GM21825 (cell line): ENCODE measurements at regions not wholly inside any gene's neighbourhood (a gene's known extent, or its start where the extent isn't known, plus 50 kb on each side); places are given as distances from the start of the nearest gene placed in this dataset.

Experiments used
- ATAC-seq: cut with Tn5 transposase; IDR thresholded peaks from one replicate; pipeline ENCODE4 v1.9.1; 2021; ENCODE audit warnings: mild to moderate bottlenecking, moderate library complexity; ENCODE audit not compliant: unreplicated experiment

- ATAC-seq: no peak
These were observed 237.1 kb downstream of the TTC32 start for GRCh38 chr2:19664646-19665045.

DNA sequence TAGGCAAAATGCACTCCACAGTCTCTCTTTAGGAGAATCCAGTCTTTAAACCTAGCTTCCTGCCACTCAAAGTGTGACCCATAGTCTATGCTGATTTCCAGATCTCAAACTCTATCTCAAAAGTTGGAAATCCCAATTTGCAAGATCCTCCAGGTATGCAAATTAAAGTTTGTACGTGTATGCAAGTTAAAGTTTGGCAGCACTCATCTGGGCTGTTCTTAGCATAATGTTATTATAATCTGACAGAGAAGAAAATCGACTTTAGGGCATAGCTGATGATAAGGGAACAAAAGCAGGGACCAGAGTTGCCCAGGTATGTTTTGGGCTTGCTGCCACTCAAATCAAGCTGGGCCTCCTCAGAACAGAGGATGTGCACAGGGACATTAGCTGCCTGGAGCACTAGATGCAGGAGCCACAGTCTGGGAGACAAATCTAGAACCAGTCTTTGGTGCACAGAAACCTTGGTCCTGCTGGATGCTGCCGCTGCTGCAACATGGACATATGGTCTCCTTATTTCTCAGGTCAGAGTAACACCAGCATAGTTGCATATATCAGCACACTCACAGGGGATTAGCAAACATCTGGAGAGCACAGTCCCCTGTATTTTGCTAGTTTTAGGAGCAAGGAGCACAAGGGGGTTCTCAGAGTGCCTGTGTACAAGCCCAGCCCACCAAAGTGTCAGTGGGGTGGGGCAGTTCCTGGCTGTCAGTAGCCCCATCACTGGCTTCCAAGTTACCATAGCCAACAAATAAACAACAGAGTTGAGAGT lies 242.6 kb downstream of the TTC32 start:
- ATAC-seq: no peak

GRCh38 chr2:19656011-19656410 lies 245.8 kb downstream of the TTC32 start:
- no peak for ATAC-seq

DNA sequence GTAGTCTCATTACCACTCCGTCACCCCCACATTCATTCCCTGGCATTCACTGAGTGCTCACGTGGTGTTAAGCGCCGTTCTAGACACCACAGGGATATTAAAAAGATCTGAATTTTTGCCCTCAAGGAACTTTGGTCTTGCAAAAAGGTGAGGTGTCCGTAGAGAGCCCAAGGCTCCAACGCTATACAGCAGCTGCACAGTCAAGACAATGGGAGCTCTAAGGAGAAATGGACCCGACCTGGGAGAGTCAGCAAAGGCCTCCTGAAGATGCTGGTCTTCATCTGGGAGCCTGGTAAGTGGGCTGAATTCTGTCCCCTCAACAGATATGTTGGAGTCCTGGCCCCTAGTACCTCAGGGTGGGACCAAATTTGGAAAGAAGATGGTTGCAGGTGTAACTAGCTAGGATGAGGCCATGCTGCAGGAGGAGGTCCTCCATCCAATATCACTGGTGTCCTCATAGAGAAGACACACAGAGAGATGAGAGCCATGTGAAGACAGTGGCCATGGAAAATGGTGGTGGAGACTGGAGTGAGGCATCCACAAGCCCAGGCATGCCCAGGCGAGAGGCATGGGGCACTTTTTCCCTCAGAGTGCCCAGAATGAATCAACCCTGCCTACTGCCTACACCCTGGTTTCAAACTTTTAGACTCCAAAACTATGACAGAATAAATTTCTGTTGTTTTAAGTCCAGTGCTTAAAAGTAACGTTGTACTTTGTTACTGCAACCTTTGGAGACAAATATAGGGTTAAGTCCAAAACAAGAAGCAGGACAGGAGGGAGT lies 247.3 kb downstream of the TTC32 start:
- no peak for ATAC-seq

DNA sequence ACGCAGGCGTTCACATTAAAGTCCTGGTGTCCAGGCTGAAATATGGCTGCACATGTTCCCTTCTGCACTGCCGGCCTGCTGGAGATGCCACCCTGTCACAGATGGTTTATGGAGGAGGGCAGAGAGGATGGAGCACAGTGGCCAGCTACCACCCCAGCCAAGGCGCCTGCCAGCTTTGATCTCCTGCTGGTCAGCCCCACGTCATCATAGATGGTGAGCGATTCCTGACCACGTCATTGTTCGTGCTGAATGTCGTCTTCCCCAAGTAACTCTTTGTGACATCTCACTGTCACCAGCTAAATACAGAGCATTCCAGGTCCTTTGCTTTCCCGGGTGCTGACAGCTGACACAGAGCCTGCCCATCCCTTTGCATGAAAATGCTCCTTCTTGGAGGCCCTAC lies 248.3 kb downstream of the TTC32 start:
- ATAC-seq: no peak

GRCh38 chr2:19652811-19653210 lies 249.0 kb downstream of the TTC32 start:
- ATAC-seq: no peak

DNA sequence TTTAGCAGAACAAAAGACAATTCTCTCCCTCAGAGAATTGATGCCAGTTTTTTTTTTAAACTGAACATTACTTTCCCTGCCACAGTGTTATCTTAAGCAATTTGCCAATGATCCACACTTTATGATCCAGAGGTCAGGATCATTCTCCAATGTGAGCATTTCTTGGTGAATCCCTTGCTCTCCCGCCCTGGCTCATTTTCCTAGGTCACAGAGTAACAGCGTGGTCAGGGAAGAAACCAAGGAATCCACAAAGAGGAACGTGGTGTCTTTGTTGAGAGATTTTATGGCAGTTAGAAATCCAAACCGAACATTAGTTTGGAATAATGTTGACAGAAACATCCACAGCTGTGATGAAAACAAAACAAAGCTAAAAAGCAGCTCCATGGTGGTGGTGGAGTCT lies 250.3 kb downstream of the TTC32 start:
- ATAC-seq: no peak

- no peak for ATAC-seq
These were observed 251.9 kb downstream of the TTC32 start for GRCh38 chr2:19649785-19650380.

DNA sequence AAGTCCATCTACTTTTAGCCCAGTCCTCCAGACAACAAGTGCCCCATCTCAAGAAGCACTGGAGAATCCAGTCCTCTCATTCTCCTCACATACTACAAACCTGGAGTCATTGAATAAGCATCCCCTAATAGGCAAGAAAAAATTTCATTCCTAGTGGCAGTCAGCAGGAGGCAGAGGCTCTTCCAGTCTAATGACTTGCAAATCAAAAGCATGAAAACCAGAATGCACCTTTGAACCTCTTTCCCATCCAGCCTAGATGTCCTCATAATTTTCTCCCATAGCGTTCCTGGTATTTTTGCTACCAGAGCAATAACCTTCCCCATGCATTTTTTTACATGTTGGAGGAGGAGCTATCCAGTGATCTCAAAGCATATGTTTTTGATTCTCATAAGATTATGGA lies 252.6 kb downstream of the TTC32 start:
- no peak for ATAC-seq

DNA sequence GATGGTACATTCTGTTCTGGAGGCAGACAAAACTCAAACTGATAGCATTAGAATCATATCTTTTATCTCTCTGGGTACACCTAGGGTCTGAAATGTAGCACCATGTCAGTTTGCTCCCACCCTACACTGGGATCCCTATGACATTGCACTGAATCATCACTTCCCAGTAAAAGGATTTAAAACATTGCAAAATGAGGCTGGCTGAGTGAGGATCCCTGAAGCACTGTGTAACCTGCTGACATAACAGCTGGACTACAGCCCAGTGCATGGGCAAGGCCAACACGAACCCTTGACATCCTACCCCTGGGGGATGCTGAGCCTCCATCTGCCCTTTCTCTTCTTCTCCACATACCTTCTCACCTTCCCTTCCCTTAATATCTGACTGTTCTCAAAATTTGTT lies 253.2 kb downstream of the TTC32 start:
- no peak for ATAC-seq

- ATAC-seq: no peak
These were observed 254.8 kb downstream of the TTC32 start for GRCh38 chr2:19646987-19647386.

DNA sequence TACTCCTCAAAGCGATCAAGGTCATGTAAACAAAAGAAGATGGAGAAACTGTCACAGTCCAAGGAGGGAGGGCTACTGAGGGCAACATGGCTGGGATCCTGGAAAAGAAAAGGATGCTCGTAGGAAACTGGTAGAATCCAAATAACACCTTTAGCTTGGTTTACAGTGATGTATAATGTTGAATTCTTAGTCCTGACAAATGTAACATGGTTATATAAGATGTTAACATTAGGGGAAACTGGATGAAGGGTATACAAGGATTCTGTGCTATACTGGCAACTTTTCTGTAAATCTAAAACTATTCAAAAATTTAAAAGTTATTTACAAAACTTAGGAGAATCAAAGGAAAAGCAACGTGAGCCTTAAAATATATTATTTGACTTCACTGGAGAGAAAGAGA lies 257.0 kb downstream of the TTC32 start:
- no peak for ATAC-seq

- peak; percentile 60 for ATAC-seq
These were observed 258.7 kb downstream of the TTC32 start for GRCh38 chr2:19643117-19643518.

- no peak for ATAC-seq
These were observed 259.3 kb downstream of the TTC32 start for GRCh38 chr2:19642501-19642900.

- no peak for ATAC-seq
These were observed 265.8 kb downstream of the TTC32 start for GRCh38 chr2:19635951-19636510.

DNA sequence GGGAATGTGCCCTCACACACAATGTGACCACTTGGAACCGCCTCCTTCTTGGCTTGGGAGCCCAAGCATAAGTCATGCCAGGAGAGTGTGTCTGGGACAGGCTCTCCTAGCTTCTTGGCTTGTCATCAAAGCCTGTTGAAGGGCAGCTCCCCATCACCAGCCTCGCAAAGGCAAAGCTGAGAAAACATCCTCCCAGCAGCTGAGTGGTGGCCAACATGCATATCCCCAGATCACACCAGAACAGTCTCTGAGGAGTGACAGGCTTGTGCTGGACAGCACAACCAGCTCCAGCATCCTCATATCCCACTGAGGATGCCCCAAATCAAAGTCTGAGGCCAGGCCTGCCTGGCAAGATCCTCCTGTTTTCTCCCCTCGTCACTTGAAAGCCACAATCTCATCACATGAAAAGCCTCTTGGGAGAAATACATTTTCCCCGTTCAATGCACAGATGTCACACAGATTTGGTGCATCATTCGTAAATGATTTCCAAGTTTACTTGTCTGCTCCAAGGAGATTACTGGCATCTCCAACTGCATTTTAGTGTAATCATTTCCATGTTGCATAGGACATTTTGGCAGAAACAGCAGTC lies 269.3 kb downstream of the TTC32 start:
- ATAC-seq: no peak

DNA sequence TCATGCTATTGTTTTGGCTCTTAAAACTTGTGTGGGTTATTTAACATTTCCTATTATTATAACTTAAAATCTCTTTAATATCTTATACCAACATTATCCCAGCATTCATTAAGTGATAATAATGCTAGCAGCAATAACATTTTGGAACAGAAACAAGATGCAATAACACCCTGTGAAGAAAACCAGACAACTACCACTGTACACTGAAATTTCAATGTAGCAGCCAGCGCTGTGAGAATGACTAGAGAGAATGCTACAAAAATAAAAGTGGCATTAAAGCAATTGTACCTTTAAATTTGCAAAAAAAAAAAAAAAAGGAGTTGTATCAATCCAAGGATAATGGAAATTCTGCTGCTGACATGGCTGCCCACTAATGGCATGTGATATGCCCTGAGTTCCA lies 269.9 kb downstream of the TTC32 start:
- no peak for ATAC-seq

- ATAC-seq: no peak
These were observed 270.9 kb downstream of the TTC32 start for GRCh38 chr2:19630921-19631320.

DNA sequence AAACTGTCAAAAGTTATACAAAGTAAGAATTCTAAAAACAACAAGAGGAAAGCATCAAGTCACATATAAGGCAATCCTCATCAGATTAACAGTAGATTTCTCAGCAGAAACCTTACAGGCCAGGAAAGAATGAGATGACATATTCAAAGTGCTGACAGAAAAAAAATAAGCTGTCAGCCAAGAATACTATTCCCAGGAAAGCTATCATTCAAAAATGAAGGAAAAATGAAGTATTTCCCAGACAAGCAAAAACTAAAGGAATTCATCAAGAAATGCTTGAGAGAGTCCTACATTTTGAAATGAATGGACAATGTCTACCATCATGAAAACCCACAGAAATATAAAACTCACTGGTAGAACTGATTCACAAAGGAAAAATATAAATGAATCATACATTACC lies 268.9 kb upstream of the OSR1 start:
- ATAC-seq: no peak

DNA sequence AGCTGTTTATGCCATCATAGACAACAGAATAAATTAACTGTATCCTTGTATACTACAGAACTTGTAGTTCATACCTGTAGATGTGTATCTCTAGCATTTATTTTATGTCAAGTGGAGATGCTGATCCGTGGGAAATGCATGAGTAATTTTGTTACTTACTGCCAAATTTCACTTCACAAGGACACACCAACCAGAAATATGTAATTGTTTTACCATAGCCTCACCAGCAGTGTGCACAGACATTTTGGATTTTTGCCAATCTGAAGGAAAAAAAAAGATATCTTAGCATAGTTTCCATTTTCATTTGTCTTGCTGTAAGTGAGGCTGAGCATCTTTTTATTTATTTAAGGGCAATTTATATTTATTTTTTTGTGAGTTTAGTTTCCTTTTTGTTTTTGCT lies 265.1 kb upstream of the OSR1 start:
- no peak for ATAC-seq

- ATAC-seq: no peak
These were observed 258.9 kb upstream of the OSR1 start for GRCh38 chr2:19617257-19617848.
